HG03442 (cell line): ENCODE measurements at regions not wholly inside any gene's neighbourhood (a gene's known extent, or its start where the extent isn't known, plus 50 kb on each side); places are given as distances from the start of the nearest gene placed in this dataset.
"Not testable (repeated sequence)": the region's sequence is repeated elsewhere in the genome, so short reads cannot be mapped to it uniquely, and the experiment has no call there.

ENCODE experiments used
- ATAC-seq: cut with Tn5 transposase; IDR thresholded peaks from one replicate; pipeline ENCODE4 v1.9.1; 2021; ENCODE audit warnings: mild to moderate bottlenecking, moderate library complexity; ENCODE audit not compliant: unreplicated experiment

GRCh38 chr1:186775881-186776560 is 52.7 kb upstream of the PLA2G4A start:
- no peak for ATAC-seq

GRCh38 chr1:186775036-186775435 is 53.7 kb upstream of the PLA2G4A start:
- no peak for ATAC-seq

DNA sequence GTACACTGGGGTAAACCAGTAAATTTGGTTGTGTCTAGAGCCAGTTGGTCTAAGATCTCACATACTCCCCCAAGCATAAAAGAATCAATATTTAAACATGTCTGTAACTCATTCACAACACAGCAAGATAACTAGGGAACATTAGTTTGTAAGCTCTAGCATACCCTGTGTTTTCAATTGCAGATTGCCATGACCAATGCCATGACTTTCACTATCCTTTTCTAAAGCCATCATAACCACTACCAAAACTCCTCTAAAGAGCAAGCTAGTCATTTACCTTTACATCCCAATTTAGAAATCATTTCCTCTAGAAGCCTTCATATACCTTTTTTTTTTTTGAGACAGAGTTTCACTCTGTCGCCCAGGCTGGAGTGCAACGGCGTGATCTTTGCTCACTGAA is 56.5 kb upstream of the PLA2G4A start:
- ATAC-seq = peak; percentile 34

DNA sequence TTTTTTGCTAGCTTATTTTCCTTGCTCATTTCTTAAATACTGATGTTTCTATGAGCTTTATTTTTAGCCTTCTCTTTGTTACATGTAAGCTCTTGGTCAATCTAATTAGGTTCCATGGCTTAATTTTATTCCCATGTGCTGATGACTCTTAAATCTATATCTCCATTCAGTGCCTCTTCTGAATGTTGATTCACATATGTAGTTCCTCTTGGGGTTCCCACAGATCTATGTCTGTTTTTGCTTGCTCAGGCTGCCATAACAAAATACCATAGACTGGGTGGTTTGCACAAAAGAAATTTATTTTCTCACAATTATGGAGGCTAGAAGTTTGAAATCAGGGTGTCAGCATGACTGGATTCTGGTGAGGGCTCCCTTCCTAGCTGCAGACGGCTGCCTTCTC is 58.3 kb upstream of the PLA2G4A start:
- ATAC-seq = no peak

DNA sequence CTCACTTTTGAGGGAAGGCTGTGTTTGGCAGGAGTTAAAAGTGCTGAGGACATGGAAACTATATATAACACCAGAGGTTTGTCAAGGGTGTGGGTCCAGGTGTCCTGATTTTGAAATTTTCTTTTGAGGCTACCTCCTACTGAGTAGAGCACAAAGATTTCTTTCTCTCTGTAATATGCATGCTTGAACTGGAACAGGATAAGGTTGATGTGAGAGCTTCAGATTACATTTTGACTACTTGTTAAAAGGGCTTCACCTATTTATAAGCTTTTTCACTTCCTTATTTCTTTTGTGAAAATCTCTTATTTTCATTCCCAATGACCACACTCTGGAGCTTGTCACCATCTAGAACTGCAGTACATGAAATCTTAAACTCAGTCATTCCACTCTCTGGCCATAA is 59.8 kb upstream of the PLA2G4A start:
- peak; percentile 91 for ATAC-seq

DNA sequence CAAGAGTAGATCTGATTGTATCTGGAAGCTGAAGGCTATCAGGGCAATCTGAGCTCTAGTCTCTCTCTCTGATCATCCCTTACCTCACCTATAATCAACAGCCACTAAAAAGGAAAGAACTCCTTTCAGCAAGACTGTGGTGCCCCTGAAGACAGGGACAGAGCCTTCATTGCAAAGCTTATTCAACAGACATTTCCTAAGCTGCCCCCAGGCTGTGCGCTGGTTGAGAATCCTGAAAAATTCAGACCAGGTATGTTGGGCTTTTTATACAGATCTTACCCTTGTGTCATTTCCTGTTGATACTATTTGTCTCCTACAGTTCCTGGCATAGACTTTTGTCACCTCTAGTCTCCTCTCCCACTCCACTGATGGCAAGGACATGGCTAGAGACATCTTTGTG is 63.3 kb upstream of the PLA2G4A start:
- ATAC-seq = no peak

DNA sequence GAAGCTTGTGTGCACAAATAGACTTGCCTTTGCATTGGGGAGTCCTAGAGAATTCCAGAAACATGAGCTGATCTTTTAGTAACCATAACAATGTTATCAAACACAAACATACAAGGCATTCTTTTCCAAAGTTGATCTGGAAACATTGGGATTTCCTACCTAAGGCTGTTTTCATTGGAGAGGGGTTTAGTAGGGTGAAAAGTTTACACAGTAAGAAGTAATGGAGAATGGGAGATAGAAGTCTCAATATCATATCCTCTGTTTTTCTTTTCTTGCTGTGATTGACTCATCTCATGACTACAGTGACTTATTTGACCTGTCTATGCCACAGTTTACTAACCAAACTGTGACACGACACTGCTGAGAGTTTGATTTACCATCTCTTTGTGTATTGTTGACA is 65.6 kb upstream of the PLA2G4A start:
- ATAC-seq = peak; percentile 89

GRCh38 chr1:186762653-186763052 is 66.1 kb upstream of the PLA2G4A start:
- no peak for ATAC-seq

- ATAC-seq = peak; percentile 39
These were observed 67.4 kb upstream of the PLA2G4A start for GRCh38 chr1:186761358-186761757.

DNA sequence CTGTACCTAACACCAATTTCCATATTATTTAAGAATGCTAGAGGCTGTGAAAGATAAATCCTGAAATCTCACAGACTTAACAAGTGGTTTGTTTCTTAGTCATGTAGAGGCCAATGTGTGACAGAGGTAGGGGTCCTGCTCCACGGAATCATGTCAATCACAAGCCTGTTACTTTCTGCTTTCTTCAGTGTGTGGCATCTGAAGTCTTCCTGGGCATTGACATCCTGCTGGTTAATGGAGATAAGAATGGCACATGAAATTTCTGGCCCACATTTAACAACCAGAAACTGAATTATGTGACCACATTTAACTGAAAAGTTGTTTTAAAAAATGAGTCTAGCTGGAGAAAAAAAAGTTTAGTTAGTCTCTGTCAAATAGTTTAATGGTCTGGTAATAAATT is 68.3 kb upstream of the PLA2G4A start:
- ATAC-seq = no peak

- not testable (repeated sequence) for ATAC-seq
These were observed 69.7 kb upstream of the PLA2G4A start for GRCh38 chr1:186758896-186759606.

- ATAC-seq = no peak
These were observed 70.9 kb upstream of the PLA2G4A start for GRCh38 chr1:186757851-186758250.

DNA sequence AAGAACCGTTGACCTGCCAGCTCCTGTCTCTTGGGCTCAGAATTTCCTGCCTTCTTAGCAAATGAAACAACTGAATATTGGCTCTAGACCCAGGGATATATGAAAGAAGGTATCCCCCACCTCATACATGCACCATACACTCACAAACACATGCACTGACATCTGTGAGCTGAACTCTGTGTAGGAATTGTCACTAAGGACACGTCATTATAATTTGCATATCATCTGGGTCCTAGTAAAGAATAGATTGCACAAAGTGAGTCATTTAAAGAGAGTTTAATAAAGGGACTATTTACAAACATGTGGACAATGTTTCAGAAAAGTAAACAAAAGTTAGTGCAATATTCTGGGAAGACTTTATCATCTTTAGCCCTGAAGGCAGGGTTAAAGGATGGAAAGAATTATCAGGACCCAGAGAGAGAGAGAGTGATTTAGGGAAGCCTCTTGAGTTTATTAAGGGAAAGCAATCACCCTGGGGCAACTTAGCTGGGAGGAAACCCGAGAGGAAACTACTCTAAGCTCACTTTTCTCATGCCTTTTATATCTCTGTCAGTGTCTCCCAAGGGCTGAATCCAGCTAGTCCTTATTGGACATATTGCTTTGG is 74.1 kb upstream of the PLA2G4A start:
- peak; percentile 57 for ATAC-seq

GRCh38 chr1:186753241-186753640 is 73.0 kb upstream of the PTGS2 start:
- no peak for ATAC-seq

DNA sequence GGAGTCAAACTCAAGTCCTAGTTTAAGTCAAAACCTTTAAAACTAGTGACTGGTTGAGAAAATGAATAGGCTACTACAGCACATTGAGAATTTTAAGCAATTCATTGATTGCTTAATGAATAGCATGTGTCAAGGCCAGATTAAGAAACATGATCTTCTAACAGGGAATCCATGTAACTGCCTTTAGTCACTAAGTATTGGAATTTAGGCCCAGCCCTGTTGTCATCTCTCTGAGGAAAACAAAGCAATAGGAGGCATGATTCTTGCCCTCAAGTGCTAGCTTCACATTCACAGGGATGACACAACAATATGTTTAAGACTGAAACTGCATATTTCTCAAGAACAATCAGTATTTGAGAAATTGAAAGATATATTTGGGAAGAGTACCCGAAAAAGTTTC is 70.0 kb upstream of the PTGS2 start:
- ATAC-seq = no peak

DNA sequence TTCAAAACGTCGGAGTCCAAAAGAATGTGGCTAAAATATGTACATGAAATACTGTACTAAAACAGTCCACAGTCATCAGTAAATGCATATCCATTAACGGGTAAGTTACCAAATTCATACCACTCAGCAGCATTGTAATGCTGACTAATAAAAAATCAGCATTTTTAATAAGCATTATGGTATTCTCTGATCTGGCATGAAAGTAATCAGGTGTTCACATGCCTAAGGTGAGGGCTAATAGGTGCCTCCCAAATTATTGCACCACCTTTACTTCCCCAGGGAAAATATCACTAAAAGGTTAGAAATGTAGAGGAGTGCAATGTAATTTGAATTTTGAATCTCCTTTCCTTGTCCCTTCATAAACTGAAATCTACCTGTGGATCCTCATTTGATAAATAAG is 69.6 kb upstream of the PTGS2 start:
- ATAC-seq = no peak

GRCh38 chr1:186747661-186748060 is 67.4 kb upstream of the PTGS2 start:
- ATAC-seq = no peak

- no peak for ATAC-seq
These were observed 65.4 kb upstream of the PTGS2 start for GRCh38 chr1:186745531-186746146.

DNA sequence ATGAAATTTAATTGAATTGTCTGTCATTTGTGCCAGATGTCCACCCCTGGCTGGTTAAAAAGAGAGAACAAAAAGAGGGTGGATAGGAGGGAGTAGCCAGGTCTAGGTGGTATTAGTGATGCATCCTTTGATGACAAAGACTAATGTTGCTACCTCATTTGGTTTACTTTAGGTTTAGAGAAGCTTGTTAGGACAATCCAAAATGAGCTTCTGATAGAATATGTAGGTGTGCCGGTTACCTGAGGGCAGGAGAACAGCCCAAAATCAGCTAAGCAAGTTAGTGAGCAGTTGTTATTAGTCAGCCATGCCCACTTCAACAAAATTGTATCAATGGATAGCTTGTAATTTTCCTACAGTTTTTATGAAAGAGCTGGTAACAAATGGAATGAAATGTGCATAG is 61.4 kb upstream of the PTGS2 start:
- no peak for ATAC-seq

- peak; percentile 73 for ATAC-seq
These were observed 60.1 kb upstream of the PTGS2 start for GRCh38 chr1:186740324-186740723.

DNA sequence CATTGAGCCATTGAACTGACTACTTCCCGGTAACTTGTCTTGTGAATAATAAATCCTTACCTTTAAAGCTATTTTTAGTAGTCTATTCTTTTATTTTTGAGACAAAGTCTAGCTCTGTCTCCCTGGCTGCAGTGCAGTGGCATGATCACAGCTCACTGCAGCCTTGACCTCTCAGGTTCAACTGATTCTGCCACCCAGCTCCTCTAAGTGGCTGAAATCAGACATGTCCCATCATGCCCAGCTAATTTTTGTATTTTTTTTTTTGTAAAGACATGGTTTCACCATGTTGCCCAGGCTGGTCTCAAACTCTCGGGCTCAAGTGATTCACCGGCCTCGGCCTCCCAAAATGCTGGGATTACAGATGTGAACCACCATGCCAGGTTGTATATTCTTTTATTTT is 59.3 kb upstream of the PTGS2 start:
- ATAC-seq = no peak

GRCh38 chr1:186738926-186739325 is 58.7 kb upstream of the PTGS2 start:
- ATAC-seq = peak; percentile 92
